Keratinocyte (primary cell): ENCODE measurements at regions not wholly inside any gene's neighbourhood (a gene's known extent, or its start where the extent isn't known, plus 50 kb on each side); places are given as distances from the start of the nearest gene placed in this dataset.

Experiments used
- DNase-seq: peaks from one replicate; pipeline ENCODE4 v3.0.0-alpha.2; 2011; ENCODE audit warnings: low read depth, missing footprints, low spot score
- FAIRE-seq: peaks from 2 replicates; lab custom pipeline; 2011; peaks lifted over from hg19 to GRCh38; lab: Jason Lieb, UNC
- H2AFZ ChIP-seq: 2 replicates; pipeline ENCODE4 v1.6.0; 2012; ENCODE audit warnings: low read length, control low read depth, inconsistent platforms; ENCODE audit not compliant: control insufficient read depth
- H3K27ac ChIP-seq: 2 replicates; pipeline ENCODE4 v1.5.1; 2011; ENCODE audit warnings: low read length; ENCODE audit not compliant: control insufficient read depth, insufficient read depth
- H3K27me3 ChIP-seq: 3 replicates; pipeline ENCODE4 v1.6.0; 2011; ENCODE audit warnings: low read length; ENCODE audit not compliant: control insufficient read depth, insufficient read depth; ENCODE audit errors: extremely low read depth
- H3K36me3 ChIP-seq, 2 experiments: 2 replicates in 1 of 2; 3 replicates in 1 of 2; pipeline ENCODE4 v1.5.1; 2011; ENCODE audit warnings: low read length in 2 of 2, mild to moderate bottlenecking in 1 of 2; ENCODE audit not compliant: control insufficient read depth in 2 of 2, insufficient read depth in 2 of 2; ENCODE audit errors: extremely low read depth in 1 of 2
- H3K4me1 ChIP-seq: 3 replicates; pipeline ENCODE4 v1.5.1; 2011; ENCODE audit warnings: low read length; ENCODE audit not compliant: control insufficient read depth, insufficient read depth; ENCODE audit errors: extremely low read depth
- H3K4me2 ChIP-seq: 3 replicates; pipeline ENCODE4 v1.6.0; 2011; ENCODE audit warnings: low read depth, low read length; ENCODE audit not compliant: control insufficient read depth, insufficient read depth; ENCODE audit errors: extremely low read depth
- H3K4me3 ChIP-seq, 3 experiments: fragments of 200-600 bp in 1 of 3; sonication (generic) in 1 of 3; 2 replicates in 2 of 3; 3 replicates in 1 of 3; pipeline ENCODE4 v1.5.1; 2011 to 2016; ENCODE audit warnings: low read length in 3 of 3, mild to moderate bottlenecking in 3 of 3, control low read depth in 2 of 3, inconsistent platforms in 1 of 3, low read depth in 1 of 3, mixed read lengths in 1 of 3, mixed run types in 1 of 3, moderate library complexity in 1 of 3; ENCODE audit not compliant: control insufficient read depth in 2 of 3, insufficient read depth in 2 of 3; ENCODE audit errors: extremely low read depth in 1 of 3
- H3K79me2 ChIP-seq: 2 replicates; pipeline ENCODE4 v1.6.0; 2012; ENCODE audit warnings: low read length; ENCODE audit not compliant: control insufficient read depth, insufficient read depth
- H3K9ac ChIP-seq: 3 replicates; pipeline ENCODE4 v1.6.0; 2011; ENCODE audit warnings: low read length; ENCODE audit not compliant: control insufficient read depth, insufficient read depth; ENCODE audit errors: extremely low read depth
- H3K9me1 ChIP-seq: 3 replicates; pipeline ENCODE4 v1.6.0; 2011; ENCODE audit warnings: low read length; ENCODE audit not compliant: control insufficient read depth, insufficient read depth; ENCODE audit errors: extremely low read depth
- H3K9me3 ChIP-seq: 2 replicates; pipeline ENCODE4 v1.5.1; 2012; ENCODE audit warnings: low read depth, low read length; ENCODE audit not compliant: control insufficient read depth
- H4K20me1 ChIP-seq: 3 replicates; pipeline ENCODE4 v1.6.0; 2011; ENCODE audit warnings: low read length; ENCODE audit not compliant: control insufficient read depth, insufficient read depth; ENCODE audit errors: extremely low read depth
- EZH2 ChIP-seq: IDR thresholded peaks from one replicate; pipeline ENCODE4 v1.6.1; 2012; ENCODE audit warnings: inconsistent platforms, mild to moderate bottlenecking, low read length, moderate library complexity
- dilution Hi-C: fragments of 300-500 bp; cut with MboI; formaldehyde crosslinking; loops from one replicate; pipeline ENCODE4 v1.7.0; 2020; ENCODE audit warnings: low sequenced_read_pairs; ENCODE audit not compliant: extremely low pct_ligation_motif_present
- TF ChIP-seq, protein P1 (sequence below), 3 experiments: IDR thresholded peaks in 1 of 3; conservative IDR thresholded peaks in 1 of 3; optimal IDR thresholded peaks in 1 of 3; 2 replicates in 2 of 3; 3 replicates in 1 of 3; pipeline versions ENCODE3 to v1.5.1; 2011; ENCODE audit warnings: low read length in 3 of 3, mild to moderate bottlenecking in 3 of 3, moderate library complexity in 2 of 3, control low read depth in 1 of 3, inconsistent platforms in 1 of 3; ENCODE audit not compliant: insufficient read depth in 2 of 3; ENCODE audit errors: extremely low read depth in 1 of 3

DNA sequence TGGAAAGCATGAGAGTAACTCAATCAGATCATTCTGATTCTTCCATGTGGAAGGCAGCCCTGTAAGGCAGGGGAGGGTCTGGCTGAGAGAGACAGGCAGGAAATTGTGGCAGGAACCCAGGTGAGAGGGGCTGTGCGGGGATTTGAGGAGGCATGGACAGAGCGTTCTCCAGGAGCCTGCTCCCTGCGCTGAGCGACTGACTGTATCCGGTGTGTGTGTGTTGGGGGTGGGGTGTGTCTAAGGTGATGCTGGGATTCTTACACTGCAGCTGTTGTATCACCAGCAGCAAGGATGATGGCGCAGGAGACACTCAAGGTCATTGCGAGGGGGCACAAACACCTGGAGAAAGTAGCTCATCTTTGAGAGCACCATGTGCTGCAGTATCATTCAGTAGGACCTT is 128.5 kb downstream of the RHOU start:
- DNase-seq: no peak
- H3K4me2 ChIP-seq: no peak overlapping the region
- H3K27ac ChIP-seq: no peak overlapping the region
- H2AFZ ChIP-seq: no peak overlapping the region
- H3K27me3 ChIP-seq: peaks cover 20% of the 10 kb centered on the region
- H3K4me3 ChIP-seq: no peak overlapping the region
- H3K36me3 ChIP-seq: no peaks in the 10 kb centered on the region
- no peaks in the 10 kb centered on the region for H3K9me1 ChIP-seq
- H3K9me3 ChIP-seq: no peaks in the 10 kb centered on the region
- no peak overlapping the region for H3K9ac ChIP-seq
- no peak for TF ChIP-seq EZH2
- TF ChIP-seq, protein P1, sequence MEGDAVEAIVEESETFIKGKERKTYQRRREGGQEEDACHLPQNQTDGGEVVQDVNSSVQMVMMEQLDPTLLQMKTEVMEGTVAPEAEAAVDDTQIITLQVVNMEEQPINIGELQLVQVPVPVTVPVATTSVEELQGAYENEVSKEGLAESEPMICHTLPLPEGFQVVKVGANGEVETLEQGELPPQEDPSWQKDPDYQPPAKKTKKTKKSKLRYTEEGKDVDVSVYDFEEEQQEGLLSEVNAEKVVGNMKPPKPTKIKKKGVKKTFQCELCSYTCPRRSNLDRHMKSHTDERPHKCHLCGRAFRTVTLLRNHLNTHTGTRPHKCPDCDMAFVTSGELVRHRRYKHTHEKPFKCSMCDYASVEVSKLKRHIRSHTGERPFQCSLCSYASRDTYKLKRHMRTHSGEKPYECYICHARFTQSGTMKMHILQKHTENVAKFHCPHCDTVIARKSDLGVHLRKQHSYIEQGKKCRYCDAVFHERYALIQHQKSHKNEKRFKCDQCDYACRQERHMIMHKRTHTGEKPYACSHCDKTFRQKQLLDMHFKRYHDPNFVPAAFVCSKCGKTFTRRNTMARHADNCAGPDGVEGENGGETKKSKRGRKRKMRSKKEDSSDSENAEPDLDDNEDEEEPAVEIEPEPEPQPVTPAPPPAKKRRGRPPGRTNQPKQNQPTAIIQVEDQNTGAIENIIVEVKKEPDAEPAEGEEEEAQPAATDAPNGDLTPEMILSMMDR (optimal IDR thresholded peaks at IDR 0.05 in 1 of 3, IDR thresholded peaks at IDR 0.05 in 1 of 3, conservative IDR thresholded peaks at IDR 0.05 in 1 of 3; ENCODE audit: extremely low read depth in 1 of 3, insufficient read depth in 2 of 3, low read length in 3 of 3): no peak
- dilution Hi-C loops: no loop called here
- FAIRE-seq: no peak
- peaks cover 12% of the 10 kb centered on the region for H3K4me1 ChIP-seq
- H4K20me1 ChIP-seq: no peaks in the 10 kb centered on the region
- H3K79me2 ChIP-seq: no peaks in the 10 kb centered on the region

DNA sequence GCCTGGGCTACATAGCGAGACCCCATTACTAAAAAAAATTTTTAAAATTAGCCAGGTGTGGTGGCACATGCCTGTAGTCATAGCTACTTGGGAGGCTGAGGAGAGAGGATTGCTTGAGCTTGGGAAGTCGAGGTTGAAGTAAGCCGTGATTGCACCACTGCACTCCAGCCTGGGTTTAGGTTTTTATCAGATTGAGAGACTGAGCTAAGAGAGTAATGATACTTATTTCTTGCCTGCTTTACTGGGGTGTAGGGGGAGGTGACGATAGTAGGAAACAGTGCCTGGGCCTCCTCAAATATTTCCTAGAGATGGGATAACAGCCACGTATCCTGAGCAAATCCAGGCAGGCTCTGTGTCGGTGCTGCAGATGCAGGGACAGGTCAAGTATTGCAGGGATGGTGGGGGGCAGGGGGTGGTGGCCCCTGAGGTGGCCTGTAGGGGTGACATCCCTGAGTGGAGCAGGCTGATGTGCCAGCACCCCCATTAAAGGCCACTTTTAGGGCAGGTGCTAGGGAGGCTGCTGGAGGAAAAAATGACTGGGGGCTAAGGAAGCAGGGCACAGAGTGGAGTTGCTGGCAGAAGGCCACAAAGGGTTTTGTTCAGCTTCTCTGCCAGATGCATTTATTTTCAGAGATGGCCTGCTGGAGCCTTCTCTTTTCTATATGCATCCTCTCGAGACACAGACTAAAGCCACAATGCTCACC is 130.5 kb downstream of the RHOU start:
- peaks cover 22% of the 10 kb centered on the region for H3K27me3 ChIP-seq
- H3K4me1 ChIP-seq: peaks cover 7% of the 10 kb centered on the region
- no peaks in the 10 kb centered on the region for H4K20me1 ChIP-seq
- H3K36me3 ChIP-seq: no peaks in the 10 kb centered on the region
- no peaks in the 10 kb centered on the region for H3K79me2 ChIP-seq
- H2AFZ ChIP-seq: no peak overlapping the region
- H3K4me2 ChIP-seq: no peak overlapping the region
- DNase-seq: no peak
- no peak for FAIRE-seq
- H3K4me3 ChIP-seq: no peak overlapping the region
- H3K27ac ChIP-seq: no peak overlapping the region
- no peaks in the 10 kb centered on the region for H3K9me1 ChIP-seq
- TF ChIP-seq, protein P1 (optimal IDR thresholded peaks at IDR 0.05 in 1 of 3, IDR thresholded peaks at IDR 0.05 in 1 of 3, conservative IDR thresholded peaks at IDR 0.05 in 1 of 3; ENCODE audit: extremely low read depth in 1 of 3, insufficient read depth in 2 of 3, low read length in 3 of 3): no peak
- no peak for TF ChIP-seq EZH2
- no peaks in the 10 kb centered on the region for H3K9me3 ChIP-seq
- dilution Hi-C loops: no loop called here
- no peak overlapping the region for H3K9ac ChIP-seq
